NCI-H524 (cell line): ENCODE measurements at regions not wholly inside any gene's neighbourhood (a gene's known extent, or its start where the extent isn't known, plus 50 kb on each side); places are given as distances from the start of the nearest gene placed in this dataset.

Source experiments
- DNase-seq, 2 experiments: peaks; one replicate each; lab custom pipeline; 2025; lab: John Stamatoyannopoulos, UW

DNA sequence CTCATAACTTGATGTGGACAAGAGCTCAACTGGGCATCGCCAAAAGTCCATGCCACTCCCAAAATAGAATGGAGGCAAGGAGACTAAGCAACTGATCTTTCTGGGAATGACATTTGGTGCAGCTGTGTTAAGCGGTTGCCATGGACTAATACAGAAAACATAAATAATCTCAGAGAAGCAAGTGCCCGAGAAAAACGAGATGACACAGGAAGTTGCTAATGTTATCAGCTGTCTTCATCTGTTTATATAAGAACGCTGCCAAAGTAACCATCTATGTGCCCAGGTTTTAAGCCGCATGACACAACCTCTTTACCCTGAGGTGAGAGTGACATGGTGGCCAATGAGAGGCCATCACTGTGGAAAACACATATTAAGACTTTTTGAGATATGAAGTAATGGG lies 54.9 kb upstream of the SACS start:
- no peak for DNase-seq

DNA sequence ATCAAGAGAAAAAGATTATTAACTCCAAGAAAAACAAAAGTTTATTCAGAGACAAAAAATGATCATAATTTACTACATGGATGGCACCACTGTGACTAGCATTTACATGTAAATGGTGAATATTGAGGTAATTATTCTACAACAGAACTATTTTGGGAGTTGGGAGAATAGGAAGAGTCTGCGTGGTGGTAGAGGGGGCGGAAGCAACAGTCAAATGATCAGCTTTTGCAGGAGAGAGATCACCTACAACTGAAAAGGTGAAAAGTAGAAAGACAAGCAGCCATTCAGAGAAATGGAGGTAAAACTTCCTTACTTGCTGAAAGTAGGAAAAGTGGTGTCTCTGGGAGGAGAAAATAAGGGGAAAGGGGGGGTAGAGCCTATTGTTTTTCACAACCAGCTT lies 62.8 kb upstream of the SACS start:
- DNase-seq = no peak

GRCh38 chr13:23497191-23497590 lies 63.7 kb upstream of the SACS start:
- no peak for DNase-seq

GRCh38 chr13:23500849-23501248 lies 67.3 kb upstream of the SACS start:
- DNase-seq = no peak

DNA sequence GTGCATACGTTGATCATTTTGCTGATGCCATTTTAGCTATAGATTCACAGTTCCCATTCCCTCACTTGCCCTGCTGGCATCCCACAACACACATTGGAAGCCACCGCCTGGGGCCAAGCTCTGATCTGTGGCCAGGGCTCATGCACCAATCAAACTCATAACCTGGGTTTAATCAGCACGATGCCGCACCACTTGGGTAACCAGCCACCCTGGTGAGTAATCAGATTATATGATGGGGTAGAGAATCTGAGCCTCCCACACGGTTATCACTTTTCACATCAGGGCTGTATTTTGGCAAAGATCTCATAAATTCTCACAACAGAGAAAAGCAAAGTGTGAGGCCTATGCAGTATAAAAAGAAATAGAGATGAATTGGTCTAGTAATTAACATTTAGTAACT lies 66.0 kb upstream of the TNFRSF19 start:
- no peak for DNase-seq

- no peak for DNase-seq
These were observed 65.2 kb upstream of the TNFRSF19 start for GRCh38 chr13:23505007-23505406.

DNA sequence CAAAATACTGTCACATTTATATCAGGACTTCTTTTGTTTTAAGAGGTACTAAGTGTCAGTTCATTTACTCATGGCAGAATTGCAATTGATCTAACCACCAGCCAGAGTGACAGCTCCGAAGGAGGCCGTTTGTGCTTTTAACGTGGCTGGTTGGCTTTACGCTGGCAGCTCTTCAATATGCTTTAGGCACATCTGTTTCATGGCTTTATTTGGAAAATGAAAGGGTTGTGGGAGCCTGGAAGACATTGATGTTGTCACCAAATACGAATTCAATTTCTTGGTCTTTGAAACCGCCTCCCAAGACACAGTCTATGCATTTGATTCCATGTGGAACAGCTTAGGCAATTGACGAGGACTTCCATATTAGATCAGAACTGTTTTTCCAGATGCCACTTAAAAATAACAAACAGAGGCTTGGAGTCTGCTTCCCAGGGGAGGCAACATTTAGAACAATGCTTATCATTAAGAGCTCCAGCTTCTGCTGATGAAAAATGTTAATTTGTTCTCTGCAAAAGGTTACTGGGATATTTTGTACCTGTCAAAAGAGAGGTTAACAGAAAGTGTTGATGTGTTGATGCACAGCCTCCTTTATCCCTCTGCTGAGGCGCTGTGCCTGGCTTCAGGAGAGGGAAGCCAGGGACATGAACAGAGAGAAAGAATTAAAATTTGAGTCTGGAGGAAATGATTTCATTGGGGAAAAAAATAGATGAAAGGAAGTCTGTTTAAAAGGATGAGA lies 64.0 kb upstream of the TNFRSF19 start:
- DNase-seq = peak in 1 of 2 experiments; percentile 28

DNA sequence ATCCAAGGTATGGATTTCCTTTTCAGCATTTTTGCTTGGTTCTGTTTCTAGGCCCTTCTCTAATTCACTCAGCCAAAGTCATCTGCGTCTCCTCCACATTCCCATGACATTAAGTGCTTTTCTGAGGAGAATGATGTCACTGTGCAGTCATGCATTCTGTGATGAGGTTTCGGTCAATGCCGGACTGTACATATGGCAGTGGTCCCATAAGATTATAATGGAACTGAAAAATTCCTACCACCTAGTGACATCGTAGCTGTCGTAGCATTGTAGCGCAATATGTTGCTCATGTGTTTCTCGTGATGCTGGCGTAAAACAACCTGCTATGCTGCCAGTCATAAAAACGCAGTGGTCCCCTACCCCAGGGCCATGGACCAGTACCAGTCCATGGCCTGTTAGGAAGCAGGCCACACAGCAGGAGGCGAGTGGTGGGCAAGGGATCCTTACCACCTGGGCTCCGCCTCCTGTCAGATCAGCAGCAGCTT lies 63.4 kb upstream of the TNFRSF19 start:
- DNase-seq = no peak

DNA sequence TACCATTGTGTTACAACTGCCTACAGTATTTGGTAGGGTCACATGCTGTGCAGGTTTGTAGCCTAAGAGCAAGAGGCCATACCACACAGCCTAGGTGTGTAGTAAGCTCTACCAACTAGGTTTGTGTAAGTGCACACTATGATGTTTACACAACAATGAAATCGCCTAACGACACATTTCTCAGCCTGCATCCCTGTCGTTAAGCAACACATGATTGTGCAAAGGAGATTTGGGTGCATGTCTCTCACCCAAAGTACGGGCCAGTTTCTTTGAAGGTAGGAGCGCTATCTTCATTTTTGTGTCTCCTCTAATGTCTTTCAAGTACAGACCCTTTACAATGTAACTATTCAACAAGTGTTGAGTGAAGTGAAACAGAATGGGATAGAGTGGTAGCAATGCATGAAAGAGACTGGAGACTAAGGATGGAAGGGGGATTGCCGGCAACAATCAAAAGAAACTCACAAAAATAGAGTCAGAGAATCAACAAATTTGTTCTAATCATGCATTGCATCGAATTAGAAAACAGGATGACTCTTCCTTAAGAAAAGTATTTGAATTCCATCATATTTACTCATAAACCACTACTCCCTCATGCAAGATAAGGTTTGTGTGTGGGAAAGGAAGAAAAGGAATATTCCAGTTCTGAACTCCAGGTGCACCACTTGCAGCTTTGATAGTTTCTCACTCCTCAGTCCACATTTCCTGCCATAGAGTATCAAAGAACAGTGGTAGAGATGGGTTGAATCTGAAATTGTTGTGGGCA lies 60.2 kb upstream of the TNFRSF19 start:
- DNase-seq = no peak

- DNase-seq = no peak
These were observed 59.7 kb upstream of the TNFRSF19 start for GRCh38 chr13:23510544-23510916.

DNA sequence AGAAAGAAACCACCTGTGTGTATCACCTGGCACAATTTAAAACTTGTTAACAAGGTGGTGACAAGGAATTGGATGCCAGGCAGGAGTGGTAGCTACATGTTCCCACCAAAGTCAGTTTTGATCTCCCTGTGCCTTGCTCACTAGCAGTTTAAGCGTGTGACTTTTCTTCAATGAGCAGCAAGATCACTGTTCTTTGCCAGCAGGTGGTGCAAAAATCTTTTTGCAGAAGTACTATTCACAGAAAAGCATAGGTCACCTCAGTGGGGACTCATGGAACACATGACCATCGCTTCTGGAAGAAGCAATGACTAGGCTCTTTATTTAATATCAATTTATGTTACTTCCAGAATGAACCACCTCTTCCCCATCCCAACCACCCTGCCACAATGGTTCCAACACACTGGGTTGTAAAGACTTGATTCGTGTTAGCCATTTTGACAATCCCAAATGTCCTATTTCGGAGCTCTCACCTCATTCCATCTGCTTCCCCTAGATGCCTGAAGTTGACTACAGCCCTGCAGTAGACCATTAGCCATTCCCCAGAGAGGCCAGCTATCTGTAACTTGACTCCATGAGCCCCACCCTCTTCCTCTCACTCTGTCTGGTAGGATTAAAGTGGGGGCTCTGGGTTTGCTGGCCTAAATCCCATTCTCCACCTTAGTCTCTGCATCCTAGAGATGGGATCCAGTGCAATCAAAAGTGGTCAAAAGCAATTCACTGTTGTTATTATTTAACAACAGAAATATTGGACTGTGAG lies 59.1 kb upstream of the TNFRSF19 start:
- DNase-seq = peak; percentile 96 to 97

- DNase-seq = no peak
These were observed 57.3 kb upstream of the TNFRSF19 start for GRCh38 chr13:23512762-23513395.

GRCh38 chr13:23513455-23513854 lies 56.8 kb upstream of the TNFRSF19 start:
- no peak for DNase-seq

DNA sequence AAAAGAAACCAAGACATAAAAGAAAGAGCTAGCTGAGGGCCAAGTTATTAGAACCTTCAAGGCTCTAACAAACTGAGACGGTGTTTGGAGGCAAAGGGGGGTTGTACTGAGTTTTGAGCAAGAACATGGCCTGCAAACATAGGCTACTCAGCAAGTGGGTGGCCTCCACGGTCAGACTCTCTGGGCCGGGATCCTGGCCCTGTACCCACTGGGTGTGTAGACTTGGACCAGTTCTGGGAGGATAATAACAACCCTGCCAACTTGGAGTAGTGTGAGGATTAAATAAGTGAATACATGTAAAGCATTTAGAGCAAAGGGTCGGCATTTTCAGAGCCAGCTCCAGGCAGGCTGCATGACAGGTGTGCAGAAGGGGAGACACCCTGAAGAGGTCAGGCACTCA lies 56.1 kb upstream of the TNFRSF19 start:
- no peak for DNase-seq

- no peak for DNase-seq
These were observed 55.1 kb upstream of the TNFRSF19 start for GRCh38 chr13:23515116-23515515.

DNA sequence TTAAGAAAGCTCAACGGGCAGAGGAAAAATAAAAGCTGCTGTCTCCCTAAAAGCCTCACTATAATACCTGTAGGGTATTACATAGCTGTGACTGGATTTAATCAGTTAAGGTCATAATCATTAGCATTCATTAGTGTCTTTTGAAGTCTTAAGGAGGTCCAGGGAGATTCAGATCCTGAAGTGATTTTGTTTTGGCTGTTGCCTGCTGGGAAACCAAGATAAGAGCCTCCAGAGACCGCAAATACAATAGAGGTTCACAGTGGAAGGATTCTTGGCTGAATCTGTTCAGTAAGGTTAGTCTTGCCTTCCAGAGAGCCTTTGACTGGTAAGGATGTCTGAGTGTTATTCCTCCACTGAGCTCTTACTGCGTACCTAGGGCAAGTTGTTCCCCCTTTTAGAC lies 54.0 kb upstream of the TNFRSF19 start:
- DNase-seq = no peak

DNA sequence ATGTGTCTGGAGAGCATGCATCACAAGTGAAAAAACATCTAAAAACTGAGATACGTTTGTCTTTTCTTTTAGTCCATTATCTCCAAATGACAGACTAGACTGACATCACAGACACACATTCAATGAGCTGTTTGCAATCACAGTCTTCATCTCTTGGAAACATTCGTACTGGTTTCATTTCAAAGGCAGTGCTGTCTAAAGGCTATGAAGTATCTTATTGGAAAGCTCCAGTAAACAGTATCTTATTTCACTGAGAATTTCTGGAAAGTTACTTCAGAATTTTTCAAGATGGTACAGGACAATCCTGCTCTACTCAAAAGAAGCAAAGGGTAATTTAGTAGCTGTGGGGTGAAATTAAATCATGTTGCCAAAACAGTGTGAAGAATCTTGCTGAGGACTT lies 53.5 kb upstream of the TNFRSF19 start:
- no peak for DNase-seq

GRCh38 chr13:23518231-23518630 lies 52.0 kb upstream of the TNFRSF19 start:
- DNase-seq = no peak
